ENCODE measurements at regions not wholly inside any gene's neighbourhood (a gene's known extent, or its start where the extent isn't known, plus 50 kb on each side); places are given as distances from the start of the nearest gene placed in this dataset.

DNA sequence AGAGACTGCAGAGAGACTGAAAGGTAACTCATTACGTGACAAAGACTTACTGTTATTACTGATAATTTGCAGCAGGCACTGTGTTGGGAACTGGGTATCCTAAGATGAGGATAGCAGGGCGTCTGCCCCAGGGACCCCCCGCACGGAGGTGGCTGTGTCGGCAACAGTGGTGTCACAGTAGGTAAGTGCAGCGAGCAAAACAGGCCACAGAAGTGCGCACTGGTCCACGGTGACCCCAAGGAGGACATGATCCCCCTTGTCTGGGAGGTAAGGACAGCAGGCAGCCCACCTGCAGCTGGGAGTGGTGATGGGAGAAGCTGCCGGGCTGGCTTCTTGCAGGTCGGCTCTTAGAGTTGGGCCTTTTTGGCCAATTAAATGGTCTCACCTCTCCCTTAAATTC is 82.9 kb downstream of the FAM43A start:
- TF ChIP-seq, protein P1, sequence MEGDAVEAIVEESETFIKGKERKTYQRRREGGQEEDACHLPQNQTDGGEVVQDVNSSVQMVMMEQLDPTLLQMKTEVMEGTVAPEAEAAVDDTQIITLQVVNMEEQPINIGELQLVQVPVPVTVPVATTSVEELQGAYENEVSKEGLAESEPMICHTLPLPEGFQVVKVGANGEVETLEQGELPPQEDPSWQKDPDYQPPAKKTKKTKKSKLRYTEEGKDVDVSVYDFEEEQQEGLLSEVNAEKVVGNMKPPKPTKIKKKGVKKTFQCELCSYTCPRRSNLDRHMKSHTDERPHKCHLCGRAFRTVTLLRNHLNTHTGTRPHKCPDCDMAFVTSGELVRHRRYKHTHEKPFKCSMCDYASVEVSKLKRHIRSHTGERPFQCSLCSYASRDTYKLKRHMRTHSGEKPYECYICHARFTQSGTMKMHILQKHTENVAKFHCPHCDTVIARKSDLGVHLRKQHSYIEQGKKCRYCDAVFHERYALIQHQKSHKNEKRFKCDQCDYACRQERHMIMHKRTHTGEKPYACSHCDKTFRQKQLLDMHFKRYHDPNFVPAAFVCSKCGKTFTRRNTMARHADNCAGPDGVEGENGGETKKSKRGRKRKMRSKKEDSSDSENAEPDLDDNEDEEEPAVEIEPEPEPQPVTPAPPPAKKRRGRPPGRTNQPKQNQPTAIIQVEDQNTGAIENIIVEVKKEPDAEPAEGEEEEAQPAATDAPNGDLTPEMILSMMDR (IDR thresholded peaks at IDR 0.05) = no peak
- TF ChIP-seq POLR2A (IDR thresholded peaks at IDR 0.05) = no peak

Data from prostate gland (tissue), 2 donors.